PFSK-1 (cell line): ENCODE measurements at regions not wholly inside any gene's neighbourhood (a gene's known extent, or its start where the extent isn't known, plus 50 kb on each side); places are given as distances from the start of the nearest gene placed in this dataset.

ENCODE experiments used
- FOXP2 ChIP-seq: optimal IDR thresholded peaks from 2 replicates; pipeline ENCODE3; 2011; ENCODE audit warnings: borderline replicate concordance, control low read depth, inconsistent platforms; ENCODE audit not compliant: insufficient read depth; ENCODE audit errors: extremely low read length, extremely low read depth
- POLR2AphosphoS5 ChIP-seq: IDR thresholded peaks from 2 replicates; pipeline ENCODE4 v1.6.1; 2012; ENCODE audit warnings: low read depth, mild to moderate bottlenecking, control low read depth, low read length, moderate library complexity
- SIN3A ChIP-seq: IDR thresholded peaks from 2 replicates; pipeline ENCODE4 v1.6.1; 2012; ENCODE audit warnings: mild to moderate bottlenecking, low read length, moderate library complexity, borderline replicate concordance; ENCODE audit not compliant: insufficient read depth
- TAF1 ChIP-seq: IDR thresholded peaks from 2 replicates; pipeline ENCODE4 v1.6.1; 2012; ENCODE audit warnings: low read length, control low read depth, borderline replicate concordance; ENCODE audit not compliant: insufficient read depth
- TF ChIP-seq, protein P1 (sequence below), 2 experiments: IDR thresholded peaks; 2 replicates each; pipeline versions ENCODE4 v1.6.1 to v1.8.0; 2011 to 2012; ENCODE audit warnings: low read depth in 2 of 2, low read length in 2 of 2, control low read depth in 1 of 2, inconsistent platforms in 1 of 2, mild to moderate bottlenecking in 1 of 2, moderate library complexity in 1 of 2; ENCODE audit not compliant: insufficient read depth in 1 of 2

GRCh38 chr12:61367281-61367785, 892.9 kb upstream of the USP15 start:
- TF ChIP-seq FOXP2 (no peak), SIN3A (no peak), POLR2AphosphoS5 (no peak), TAF1 (no peak)
- TF ChIP-seq, protein P1, sequence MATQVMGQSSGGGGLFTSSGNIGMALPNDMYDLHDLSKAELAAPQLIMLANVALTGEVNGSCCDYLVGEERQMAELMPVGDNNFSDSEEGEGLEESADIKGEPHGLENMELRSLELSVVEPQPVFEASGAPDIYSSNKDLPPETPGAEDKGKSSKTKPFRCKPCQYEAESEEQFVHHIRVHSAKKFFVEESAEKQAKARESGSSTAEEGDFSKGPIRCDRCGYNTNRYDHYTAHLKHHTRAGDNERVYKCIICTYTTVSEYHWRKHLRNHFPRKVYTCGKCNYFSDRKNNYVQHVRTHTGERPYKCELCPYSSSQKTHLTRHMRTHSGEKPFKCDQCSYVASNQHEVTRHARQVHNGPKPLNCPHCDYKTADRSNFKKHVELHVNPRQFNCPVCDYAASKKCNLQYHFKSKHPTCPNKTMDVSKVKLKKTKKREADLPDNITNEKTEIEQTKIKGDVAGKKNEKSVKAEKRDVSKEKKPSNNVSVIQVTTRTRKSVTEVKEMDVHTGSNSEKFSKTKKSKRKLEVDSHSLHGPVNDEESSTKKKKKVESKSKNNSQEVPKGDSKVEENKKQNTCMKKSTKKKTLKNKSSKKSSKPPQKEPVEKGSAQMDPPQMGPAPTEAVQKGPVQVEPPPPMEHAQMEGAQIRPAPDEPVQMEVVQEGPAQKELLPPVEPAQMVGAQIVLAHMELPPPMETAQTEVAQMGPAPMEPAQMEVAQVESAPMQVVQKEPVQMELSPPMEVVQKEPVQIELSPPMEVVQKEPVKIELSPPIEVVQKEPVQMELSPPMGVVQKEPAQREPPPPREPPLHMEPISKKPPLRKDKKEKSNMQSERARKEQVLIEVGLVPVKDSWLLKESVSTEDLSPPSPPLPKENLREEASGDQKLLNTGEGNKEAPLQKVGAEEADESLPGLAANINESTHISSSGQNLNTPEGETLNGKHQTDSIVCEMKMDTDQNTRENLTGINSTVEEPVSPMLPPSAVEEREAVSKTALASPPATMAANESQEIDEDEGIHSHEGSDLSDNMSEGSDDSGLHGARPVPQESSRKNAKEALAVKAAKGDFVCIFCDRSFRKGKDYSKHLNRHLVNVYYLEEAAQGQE (IDR thresholded peaks at IDR 0.05; ENCODE audit: insufficient read depth in 1 of 2, low read depth in 2 of 2, low read length in 2 of 2), result no peak

DNA sequence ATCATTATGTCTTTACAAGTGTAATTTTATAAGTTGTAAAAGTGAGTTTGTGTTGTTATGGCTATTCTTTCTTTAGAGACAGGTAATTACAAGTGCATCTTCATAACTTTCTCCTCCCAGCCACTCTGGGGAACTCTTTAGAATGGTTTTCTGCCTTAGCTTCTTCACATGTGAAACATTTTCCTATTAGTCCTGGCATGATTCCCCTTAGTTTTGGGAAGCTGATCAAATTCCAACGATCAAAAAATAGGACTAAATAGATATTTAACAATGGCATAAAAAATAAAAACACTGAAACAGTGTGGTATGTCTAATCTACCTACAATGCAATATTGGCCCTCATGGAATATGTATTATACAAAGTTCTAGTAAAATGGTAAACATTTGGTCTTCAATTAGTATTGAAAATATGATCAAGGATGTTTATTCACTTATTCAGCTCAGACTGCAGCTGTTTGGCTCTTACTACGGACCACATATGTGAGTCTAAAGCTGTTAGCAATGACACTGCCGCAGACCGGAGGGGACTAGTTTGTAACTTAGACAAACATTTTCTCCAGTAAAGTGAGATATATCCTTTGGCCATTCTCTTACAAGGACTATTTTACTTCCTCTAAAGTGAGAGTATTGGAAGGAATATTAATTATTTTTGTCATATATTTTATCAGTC, 890.8 kb upstream of the USP15 start:
- no peak for TF ChIP-seq FOXP2
- TF ChIP-seq, protein P1 (IDR thresholded peaks at IDR 0.05; ENCODE audit: insufficient read depth in 1 of 2, low read depth in 2 of 2, low read length in 2 of 2), result no peak
- no peak for TF ChIP-seq TAF1
- TF ChIP-seq SIN3A, result no peak
- TF ChIP-seq POLR2AphosphoS5, result no peak

DNA sequence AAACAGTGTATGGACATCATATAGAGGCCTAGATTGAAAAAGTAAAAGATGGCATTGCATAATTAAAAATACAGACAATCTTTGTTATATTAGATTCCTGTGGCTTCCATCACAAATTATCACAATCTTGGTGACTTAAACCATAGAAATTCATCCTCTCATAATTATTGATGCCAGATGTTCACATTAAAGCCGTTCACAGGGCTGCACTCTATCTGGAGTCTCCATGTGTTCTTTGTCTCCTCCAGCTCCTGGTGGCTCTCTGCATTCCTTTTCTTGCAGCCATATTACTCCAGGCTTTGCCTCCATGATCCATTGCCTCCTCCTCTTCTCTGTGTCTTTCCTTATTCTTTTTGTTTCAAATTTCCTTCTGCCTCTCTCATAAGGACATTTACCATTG, 875.7 kb upstream of the USP15 start:
- TF ChIP-seq, protein P1 (IDR thresholded peaks at IDR 0.05; ENCODE audit: insufficient read depth in 1 of 2, low read depth in 2 of 2, low read length in 2 of 2), result no peak
- TF ChIP-seq TAF1, result no peak
- TF ChIP-seq POLR2AphosphoS5, result no peak
- no peak for TF ChIP-seq SIN3A
- no peak for TF ChIP-seq FOXP2

DNA sequence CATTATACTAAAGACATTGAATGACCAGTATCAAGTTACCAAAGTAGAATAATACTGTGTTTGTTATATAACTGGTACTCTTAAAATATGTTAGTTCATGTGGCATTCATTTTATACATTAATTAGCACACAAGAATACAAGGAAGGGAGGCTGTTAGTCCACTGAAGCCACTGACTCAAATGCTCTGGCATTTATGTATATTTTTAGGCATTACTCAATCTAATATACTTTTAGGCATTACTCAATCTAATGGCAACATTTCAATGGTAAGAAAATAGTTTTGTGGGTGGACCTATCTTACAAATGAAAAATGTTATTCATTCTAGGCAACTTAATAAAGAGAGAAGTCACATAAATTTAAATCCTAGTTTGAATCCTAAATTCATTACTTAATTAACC, 874.4 kb upstream of the USP15 start:
- TF ChIP-seq TAF1 (no peak), POLR2AphosphoS5 (no peak), FOXP2 (no peak), SIN3A (no peak)
- TF ChIP-seq, protein P1 (IDR thresholded peaks at IDR 0.05; ENCODE audit: insufficient read depth in 1 of 2, low read depth in 2 of 2, low read length in 2 of 2), result no peak

DNA sequence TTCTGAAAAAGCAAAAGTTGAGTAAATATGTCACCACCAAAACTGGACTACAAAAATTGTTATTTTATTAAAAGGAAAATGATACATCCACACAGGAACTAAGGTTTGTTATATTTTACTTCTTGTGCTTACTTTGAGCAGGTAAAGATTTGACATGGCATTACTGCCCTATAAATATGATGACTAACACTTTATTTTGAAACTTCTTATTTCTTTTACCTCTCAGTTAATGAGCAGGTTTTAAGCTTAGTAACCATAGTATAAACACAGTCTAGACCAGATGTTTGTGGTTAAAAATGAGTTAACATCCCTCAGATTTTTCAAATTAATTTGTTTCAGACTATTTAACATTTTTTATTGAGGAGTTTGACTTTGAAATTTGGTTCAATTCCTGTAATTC, 862.5 kb upstream of the USP15 start:
- TF ChIP-seq SIN3A, result no peak
- TF ChIP-seq POLR2AphosphoS5, result no peak
- TF ChIP-seq TAF1, result no peak
- TF ChIP-seq, protein P1 (IDR thresholded peaks at IDR 0.05; ENCODE audit: insufficient read depth in 1 of 2, low read depth in 2 of 2, low read length in 2 of 2), result no peak
- no peak for TF ChIP-seq FOXP2
